NCI-H1436 (cell line): ENCODE measurements at regions not wholly inside any gene's neighbourhood (a gene's known extent, or its start where the extent isn't known, plus 50 kb on each side); places are given as distances from the start of the nearest gene placed in this dataset.
"Not testable (repeated sequence)": the region's sequence is repeated elsewhere in the genome, so short reads cannot be mapped to it uniquely, and the experiment has no call there.

Experiments used
- DNase-seq: peaks from one replicate; lab custom pipeline; 2025; lab: John Stamatoyannopoulos, UW

DNA sequence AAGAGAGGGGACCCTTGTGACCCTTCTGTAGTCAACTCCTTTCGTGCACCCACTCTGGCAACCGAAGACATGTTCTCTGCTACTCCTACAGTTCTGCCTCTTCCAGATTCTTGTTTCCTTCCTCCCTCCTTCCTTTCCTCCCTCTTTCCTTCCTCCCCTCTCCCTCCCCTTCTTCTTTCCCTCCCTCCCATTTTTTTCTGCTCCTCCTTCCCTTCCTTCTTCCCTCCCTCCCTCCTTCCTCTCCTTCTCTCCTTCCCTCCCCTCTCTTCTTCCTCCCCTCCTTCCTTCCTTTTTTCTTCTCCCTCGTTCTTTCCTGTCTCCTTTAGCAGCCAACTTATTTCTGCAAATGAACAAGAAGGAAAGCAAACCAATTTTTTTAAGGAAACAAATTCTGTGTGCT, 111.5 kb downstream of the NPTX2 start:
- DNase-seq, result no peak

DNA sequence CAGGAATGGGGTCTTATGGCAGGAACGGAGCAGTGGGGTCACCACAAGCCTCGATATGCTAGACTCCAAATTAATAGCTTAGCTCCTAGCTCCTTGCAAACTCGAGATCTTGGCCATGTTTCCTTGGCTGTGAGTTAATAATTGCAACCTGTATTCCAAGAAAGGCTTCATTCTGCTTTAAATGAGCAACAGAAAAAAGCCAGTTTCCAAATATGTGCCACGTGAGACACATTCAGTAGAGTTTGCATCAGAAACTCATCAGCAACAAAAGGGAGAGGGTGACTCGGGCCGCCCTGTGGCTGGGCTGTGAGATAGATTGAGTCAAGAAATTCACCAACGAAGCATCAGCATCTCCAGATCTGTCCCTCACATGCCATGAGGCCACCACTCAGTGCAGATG, 112.0 kb downstream of the NPTX2 start:
- no peak for DNase-seq

DNA sequence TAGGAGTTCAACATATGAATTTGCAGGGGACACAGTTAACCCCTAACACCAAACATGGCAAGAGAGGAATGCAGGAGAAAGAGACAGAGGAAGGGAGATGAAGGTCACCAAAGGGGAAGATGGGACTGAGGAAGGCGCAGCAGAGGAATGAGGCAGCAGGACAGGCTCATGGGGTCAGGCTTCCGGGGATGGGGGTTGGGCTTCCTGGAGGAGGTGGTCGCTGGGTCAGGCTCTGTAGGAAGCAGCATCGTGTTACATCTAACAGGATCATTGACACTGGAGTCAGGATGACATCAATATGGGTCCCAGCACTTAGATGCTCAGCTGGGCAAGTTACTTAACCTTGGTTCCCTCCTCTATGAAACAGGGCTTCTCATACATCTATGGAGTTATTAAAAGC, 113.2 kb downstream of the NPTX2 start:
- DNase-seq, result no peak

DNA sequence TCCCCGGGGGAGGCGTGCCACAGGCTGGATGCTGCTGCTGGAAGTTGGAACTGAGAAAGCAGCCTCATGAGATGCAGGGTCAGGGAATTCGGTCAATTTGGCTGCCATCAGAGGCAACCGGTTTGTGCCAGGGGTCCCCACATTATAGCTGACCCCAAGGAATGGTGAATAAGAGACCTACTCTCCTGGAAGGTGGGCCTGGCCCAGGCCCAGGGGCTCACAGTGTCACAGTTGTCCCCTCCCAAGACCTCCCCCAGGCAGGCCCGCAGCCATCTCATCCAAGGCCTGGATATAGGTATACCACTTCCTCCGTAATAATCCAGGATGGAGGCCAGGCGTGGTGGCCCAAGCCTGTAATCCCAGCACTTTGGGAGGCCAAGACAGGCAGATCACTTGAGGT, 114.6 kb downstream of the NPTX2 start:
- no peak for DNase-seq

DNA sequence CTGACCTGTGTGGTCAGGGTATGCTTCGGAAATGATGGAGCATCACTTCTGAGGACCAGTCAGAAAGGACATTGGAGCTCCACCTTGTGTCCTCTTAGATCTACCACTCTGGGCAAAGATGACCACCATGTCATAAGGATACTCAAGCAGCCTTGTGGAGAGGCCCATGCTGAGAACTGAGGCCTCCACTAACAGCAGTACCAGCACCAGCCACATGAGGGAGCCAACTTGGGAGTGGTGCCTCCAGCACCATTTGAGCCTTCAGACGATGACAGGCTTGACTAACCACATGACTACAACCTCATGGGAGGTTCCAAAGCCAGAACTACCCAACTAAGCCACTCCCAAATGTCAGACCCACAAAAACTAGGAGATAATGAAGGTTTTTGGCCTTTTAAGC, 116.0 kb downstream of the NPTX2 start:
- no peak for DNase-seq

DNA sequence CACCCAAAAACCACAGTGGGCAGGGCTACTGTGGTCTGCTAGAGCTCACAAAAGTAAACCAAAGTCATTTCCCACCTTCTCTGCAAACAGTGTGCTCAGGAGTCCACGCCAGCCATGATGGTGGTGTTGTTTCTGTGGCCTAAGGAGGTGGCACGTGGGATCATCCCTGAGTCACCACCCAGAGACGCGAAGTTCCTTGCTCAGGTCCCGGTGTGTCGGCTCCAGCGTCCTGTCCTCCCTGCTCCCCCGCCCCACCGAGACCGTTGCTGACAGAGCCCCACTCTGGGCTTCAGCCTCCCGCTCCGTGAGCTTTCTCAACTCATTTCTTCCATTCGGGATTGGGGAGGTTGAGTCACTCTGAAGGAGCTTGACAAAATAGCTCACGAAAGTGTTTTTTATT, 118.7 kb downstream of the NPTX2 start:
- DNase-seq, result no peak

DNA sequence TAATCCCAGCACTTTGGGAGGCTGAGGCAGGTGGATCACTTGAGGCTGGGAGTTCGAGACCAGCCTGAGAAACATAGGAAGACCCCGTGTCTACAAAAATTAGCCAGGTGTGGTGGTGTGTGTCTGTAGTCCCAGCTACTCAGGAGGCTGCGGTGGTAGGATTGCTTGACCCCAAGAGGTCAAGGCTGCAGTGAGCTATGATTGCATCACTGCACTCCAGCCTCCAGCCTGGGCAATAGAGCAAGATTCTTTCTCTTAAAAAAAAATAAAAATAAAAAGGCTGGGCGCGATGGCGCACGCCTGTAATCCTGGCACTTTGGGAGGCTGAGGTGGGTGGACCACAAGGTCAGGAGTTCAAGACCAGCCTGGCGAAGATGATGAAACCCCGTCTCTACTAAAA, 119.4 kb downstream of the NPTX2 start:
- DNase-seq, result not testable (repeated sequence)

DNA sequence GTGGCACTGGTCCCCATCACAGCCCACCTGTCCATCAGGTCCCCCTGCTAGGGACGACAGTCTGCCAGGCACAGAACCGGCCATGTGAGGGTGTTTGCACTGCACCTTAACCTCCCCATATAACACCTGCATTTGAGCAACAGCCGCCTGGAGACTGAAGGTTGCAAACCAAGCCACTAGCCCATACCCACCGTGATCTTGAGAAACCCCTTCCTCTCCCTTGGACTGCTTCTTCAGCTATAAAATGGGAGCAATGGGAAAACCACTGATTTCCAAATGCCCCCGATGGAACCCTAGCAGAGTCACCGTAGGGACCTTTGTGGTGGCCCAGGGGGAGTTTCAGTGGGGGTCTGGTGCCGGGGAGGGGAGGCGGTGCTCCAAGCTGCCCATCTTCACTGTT, 120.1 kb downstream of the NPTX2 start:
- no peak for DNase-seq

DNA sequence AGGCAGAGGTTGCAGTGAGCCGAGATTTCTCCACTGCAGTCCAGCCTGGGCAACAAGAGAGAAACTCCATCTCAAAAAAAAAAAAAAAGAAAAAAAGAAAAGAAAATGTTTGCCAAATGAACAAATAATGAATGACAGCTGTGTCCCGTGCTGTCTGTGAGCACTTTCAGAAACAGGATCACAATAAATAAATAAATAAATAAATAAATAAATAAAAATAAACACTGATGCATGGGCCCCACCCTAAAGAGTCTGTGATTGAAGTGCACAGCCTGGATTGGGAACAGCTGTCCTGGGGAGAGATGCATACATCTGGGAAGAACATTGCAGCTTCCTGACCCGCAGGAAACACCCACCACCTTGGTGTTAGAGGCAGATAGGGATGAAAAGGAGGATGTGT, 123.6 kb downstream of the NPTX2 start:
- no peak for DNase-seq

DNA sequence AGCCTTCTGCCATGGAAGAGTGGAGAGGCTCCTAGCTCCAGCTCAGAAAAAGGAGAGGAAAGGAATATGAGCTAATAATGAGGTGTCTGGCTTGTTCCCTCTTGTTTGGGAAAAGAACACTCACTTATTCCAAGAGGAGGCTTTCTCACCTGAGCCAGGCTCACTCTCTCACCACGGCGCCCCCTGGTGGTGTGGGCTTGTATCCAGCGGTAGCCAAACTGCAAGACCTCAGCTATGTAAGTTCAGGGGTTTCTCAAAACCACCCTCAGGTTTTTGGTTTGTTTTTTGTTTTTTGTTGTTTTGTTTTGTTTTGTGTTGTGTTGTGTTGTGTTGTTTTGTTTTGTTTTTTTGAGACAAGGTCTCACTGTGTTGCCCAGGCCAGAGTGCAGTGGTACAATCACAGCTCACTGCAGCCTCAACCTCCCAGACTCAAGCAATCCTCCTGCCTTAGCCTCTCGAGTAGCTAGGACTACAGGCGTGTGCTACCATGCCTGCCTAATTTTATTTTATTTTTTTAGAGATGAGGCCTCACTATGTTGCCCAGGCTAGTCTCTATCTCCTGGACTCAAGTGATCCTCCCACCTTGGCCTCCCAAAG, 124.0 kb downstream of the TMEM130 start:
- DNase-seq, result peak; percentile 58

DNA sequence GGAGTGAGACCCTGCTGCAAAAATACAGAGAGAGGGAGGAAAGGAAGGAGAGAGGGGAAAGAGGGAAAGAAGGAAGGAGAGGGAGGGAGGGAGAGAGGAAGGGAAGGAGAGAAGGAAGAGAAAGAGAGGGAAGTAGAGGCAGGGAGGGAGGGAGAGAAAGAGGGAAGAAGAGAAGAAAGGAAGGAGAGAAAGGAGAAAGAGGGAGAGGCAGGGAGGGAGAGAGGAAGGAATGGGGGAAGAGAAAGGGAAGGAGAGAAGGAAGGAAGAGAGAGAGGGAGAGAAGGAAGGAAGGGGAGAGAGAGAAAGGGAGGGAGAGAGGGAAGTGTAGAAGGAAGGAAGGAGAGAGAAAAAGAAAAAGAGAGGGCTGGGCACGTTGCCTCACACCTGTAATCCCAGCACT, 121.7 kb downstream of the TMEM130 start:
- no peak for DNase-seq

DNA sequence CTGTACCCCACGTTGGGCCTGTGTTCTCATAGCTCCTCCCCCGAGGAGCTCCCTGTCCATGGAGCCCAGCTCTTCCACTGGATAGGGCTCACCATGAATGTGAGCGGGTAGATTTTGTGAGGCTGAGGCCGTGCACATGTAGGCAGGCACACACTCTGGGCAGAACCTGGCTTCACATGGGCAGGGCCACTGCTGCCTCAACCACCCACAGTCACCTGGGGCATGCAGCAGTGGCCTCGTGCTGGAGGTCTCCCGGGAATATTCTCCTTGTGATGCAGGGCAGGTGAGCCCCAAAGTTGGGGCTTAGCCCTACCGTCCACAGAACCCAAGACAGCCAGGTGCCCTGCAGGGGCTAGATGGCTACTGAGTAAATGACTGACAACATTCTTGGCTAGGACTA, 116.6 kb downstream of the TMEM130 start:
- DNase-seq, result no peak

DNA sequence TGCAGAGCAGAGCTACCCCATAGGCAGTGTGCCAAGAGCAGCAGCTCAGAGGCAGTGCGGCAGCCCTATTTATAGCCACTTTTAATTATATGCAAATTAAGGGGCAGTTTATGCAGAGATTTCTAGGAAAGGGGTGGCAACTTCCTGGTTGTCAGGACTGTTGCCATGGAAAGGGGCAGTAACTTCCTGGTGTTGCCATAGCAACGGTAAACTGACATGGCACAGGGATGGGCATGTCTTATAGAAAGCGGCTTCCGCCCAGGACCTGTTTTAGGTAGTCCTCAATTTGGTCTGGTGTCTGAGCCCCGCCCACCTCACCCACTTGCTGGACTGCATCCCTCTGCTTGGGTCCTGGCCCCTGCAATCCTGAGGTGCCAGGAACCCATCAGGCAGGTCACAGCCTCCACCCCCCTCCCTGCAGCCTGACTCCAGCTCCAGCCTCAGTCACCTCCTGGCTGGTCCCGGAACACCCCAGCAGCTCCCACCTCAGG, 115.8 kb downstream of the TMEM130 start:
- DNase-seq, result peak; percentile 28

DNA sequence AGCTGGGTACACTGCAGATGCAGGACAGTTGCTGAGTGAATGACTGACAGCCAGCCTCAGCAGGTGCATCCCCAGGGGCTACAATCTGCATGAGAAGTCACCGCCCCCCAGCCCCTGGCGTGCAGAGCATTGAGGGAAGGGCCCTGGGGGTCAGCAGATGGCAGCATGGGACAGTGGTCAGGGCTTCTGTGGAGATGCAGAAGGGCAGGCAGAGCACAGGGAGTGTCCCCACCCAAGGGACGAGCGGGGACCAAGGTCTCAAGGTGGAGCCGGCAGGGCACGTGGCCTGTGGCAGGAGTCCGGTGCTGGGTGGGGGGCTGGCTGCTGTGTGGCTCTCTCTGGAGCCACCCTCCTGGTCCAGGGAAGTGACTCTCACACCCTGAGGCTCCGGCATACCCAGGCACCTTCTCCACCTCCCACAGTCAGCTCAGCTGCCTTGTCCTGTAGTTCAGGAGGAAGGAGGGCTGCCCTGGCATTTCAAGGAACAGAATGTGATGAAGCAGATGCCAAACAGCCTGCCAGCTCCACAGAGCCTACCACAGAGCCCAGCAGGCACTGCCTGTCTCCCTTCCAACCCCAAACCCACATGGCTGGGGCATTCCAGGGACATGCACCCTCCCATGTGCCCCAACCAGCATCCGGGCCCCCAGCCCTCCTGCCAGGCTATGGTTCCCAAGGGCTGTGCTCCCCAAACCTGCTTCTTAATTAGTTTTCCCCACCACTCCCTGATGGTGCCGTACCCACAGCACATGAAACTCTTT, 114.5 kb downstream of the TMEM130 start:
- no peak for DNase-seq

DNA sequence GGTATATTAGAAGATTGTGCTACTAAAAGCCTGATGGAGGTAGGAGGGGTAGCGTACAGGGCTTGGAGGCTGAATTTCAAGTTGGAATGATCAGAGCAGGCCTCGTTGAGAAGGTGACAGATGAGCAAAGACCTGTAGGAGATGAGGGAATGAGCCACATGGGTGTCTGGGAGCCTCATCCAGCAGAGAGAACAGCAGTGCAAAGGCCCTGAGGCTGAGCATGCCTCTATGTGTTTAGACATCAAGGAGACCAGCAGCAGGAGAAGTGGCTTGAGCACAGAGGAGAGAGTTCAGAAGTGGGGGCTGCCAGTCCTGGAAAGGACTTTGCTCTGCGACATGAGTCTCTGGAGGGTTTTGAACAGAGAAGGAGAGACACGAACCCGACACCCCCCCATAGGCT, 111.7 kb downstream of the TMEM130 start:
- DNase-seq, result no peak

DNA sequence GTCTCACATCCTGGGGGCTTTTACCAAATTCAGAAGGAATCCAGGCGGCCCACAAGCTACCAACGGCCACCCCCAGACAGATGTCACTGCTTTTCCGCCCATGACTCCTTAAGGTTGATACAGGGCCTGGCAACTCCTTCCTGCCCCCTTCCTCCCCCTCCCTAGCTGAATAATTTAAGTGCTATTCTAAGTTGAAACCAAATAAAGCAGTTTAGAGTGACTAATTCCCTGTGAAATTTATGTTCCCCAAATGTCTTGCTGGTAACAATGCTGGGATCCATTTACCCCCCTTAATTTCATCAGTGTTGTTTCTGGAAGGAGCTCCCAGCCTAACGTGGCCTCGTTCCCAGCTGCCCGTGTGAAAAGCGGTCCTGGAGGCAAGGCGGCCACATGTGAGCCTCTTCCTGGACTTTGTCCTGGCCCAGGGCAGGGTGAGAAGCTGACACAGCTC, 109.6 kb downstream of the TMEM130 start:
- no peak for DNase-seq

DNA sequence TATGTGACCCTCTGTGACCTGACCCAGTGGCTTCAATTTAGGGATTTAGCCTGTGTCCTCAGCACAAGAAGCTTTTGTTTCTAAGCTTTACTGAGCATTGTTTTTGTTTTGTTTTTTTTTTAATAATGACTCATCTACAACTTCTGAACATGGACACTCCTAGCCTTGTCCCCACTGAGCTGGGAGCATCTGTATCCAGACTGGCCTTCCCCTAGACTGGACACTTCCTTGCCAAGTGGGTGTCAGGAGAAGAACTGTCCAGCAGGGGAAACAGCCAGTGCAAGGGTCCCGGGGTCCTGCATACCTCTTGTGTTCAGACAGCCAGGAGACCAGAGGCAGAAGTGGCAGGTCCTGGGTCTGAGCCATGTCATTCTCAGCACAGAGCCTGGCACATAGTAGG, 108.6 kb downstream of the TMEM130 start:
- DNase-seq, result no peak

DNA sequence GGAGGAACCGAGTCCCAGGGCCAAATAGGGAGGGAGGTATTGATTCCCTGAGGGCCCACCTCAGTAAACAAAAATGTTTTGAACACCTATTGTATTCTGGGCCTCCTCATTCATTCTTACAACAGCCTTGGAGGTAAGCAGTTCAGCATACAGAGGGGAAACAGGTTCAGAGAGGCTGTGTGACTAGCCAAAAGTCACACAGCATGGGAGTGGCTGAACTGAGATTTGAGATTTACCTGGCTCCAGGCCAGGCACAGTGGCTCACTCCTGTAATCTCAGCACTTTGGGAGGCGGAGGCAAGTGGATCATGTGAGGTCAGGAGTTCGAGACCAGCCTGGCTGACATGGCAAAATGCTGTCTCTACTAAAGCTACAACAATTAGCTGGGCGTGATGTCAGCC, 107.2 kb downstream of the TMEM130 start:
- DNase-seq, result no peak

DNA sequence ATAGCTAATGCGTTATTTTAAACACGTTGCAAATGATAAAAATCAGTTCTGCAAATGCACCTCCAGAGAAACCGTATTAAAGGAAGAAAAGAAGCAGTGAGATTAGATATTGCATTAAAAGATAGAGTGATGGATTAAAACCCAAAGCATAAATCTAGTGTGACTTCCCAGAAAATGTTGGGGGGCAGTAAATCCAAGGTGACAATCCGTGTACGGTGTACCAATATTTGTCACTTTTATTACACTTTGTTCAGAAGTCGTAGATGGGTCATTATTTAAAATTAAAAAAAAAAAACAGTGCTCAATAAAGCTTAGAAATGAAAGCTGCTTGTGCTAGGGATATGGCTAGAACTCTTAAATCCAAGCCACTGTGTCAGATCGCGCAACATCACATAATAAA, 106.4 kb downstream of the TMEM130 start:
- DNase-seq, result no peak

DNA sequence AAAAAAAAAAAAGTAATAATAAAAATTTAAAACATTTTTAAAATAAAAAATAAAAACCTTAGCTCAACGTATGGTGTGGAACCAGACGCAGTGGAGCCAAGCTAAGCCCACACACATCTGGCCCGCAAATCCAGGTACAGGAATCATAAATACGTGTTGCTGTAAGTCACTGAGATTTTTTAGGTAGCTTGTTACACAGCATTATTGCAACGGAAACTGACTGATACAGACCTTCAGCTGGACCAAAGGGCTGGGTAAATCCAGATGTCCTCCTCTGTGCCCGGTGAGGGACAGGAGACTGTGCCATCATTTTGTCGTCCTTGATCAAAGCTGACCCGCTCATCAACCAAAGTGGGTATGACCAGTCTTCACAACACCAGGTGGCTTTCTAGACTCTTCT, 104.9 kb downstream of the TMEM130 start:
- DNase-seq, result no peak

DNA sequence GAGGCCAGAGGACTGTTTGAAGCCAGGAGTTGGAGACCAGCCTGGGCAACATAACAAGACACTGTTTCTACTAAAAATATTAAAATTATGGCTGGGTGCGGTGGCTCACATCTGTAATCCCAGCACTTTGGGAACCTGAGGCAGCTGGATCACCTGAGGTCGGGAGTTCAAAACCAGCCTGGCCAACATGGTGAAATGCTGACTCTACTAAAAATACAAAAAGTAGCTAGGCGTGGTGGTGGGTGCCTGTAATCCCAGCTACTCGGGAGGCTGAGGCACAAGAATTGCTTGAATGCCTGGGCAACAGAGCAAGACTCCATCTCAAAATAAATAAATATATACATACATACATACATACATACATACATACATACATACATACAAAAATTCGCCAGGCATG, 99.7 kb downstream of the TMEM130 start:
- not testable (repeated sequence) for DNase-seq

DNA sequence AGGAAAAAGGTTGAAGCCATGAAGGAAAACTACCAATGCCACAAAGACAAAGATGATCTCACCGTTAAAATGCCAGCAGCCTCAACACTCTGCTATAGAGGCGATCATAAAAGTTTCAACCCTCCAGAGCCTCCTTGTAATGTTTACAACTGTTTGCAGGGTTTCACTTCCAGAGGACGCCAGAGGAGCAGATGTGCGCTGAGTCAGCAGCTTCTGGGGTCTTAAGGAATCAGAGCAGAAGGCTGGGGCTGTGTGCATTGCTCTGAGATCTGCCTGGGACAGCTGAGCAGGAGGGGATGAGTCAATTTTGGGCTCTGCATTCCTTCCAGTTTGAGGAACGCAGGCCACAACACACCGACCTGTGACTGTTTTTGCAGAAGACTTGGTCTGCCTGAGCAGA, 98.3 kb downstream of the TMEM130 start:
- no peak for DNase-seq

DNA sequence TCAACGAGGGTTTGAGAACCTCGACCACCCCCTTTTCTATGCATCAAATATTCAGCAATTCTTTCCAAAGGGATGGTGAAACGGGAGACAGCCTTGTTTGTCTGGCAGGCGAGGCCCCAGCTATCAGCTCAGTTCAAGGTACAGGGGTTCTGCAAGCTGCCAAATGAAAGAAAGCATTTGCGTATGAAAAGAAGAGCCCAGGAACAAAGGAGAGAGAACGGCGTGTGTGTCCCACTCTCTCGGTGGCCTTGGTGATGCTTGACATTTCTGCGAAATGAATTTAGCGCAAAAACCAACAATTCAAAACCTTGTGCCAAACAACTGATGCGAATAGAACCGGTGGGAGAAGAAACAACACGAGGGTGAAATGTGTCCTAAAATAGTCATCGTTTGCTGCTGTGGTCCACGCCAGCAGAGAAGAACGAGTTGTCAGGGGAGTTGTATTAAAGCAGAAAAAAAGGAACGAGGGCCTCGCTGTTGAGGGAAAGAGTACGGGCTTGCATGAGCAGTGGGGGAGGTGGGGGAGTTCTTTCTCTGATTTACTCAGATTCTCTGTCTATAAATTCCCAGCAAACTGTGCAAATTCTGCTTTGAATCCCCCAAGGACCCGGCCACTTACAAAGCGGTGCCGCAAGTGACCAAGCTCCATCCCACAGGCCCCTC, 97.7 kb downstream of the TMEM130 start:
- no peak for DNase-seq
